ENCODE measurements at regions not wholly inside any gene's neighbourhood (a gene's known extent, or its start where the extent isn't known, plus 50 kb on each side); places are given as distances from the start of the nearest gene placed in this dataset.
A peak's percentile ranks its signal among the peaks of the same experiment; 100 is the strongest.
"Not testable (repeated sequence)": the region's sequence is repeated elsewhere in the genome, so short reads cannot be mapped to it uniquely, and the experiment has no call there.

DNA sequence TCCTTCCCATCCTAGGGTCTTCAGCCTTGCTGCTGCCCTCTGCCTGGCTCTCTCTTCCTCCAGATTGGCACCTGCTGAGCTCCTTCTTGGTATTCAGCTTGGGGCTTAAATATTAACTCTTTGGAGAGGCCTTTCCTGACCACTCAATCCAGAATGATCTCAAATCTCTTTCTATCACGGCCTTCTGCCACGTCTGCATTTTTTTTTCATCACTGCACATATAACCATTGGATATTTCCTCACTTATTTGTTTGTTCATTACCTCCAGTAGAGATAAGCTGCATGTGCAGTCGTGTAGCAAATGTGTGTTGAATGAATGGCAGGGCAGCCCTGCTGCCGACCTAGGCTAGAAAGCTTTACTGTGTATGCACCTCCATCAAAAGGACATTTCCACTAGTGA lies 51.6 kb upstream of the MPP7 start:
- no peak for DNase-seq

DNA sequence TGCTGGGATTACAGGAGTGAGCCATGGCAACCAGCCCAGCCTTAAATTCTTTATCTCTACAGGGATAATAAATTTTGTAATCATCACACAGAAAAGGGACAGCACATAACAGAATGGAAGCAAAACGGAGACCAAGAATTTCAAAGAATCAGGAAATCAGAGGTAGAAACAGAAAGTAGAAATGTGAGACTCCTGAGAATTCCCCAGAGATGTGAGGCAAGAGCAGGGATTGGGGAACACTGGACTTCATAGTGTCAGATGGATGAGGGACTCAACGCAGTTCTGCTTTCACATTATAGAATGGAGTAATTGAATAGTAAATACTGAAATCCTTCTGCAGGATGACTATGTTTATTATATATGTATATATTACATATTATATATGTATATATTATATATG lies 52.5 kb upstream of the MPP7 start:
- DNase-seq: no peak

DNA sequence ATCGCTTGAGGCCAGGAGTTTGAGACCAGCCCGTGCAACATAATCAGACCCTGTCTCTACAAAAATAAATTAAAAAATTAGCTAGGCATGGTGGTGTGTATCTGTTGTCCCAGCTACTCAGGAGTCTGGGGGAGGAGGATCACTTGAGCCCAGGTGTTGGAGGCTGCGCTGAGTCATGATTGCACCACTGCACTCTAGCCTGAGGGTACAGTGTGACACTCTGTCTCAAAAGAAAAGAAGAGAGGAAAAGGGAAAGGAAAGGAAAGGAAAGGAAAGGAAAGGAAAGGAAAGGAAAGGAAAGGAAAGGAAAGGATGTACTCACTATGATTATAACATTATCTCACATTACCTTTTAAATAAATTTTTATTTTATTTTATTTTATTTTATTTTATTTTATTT lies 56.5 kb upstream of the MPP7 start:
- DNase-seq: no peak

DNA sequence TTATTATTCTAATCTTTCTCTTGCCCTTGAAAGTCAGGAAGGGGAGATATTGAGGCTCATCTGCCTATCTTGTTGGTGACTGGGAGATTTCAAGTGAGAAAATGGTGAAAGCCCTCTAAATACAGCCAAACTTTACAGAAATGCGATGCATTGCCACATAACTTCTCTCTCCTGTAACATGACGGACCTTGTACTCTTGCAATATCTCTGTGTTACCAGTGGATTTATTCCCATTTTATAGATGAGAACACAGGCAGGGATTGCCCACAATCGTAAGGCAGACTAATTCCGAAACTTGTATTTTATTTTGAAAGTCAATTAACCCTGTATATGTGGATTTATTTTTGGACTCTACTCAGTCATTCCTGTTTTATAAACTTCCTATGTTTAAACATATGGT lies 57.3 kb upstream of the MPP7 start:
- DNase-seq: no peak

DNA sequence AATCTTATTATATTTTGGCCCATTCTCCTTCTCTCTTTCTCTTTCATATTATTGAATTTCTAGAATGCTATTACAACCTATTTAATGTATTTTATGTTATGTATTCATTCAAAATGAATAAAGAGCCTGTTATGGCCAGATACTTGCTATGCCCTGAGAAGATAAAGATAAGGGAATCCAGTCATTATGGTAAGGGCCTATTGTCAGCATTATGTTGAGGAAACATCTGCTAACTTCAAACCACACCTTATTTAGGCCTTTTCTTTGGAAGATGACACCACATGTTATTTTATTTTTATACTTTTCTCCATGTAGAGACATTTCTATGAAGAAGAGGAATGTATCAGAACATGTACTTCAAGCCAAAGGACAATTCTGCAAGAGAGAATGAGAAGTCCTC lies 60.5 kb upstream of the MPP7 start:
- no peak for DNase-seq

DNA sequence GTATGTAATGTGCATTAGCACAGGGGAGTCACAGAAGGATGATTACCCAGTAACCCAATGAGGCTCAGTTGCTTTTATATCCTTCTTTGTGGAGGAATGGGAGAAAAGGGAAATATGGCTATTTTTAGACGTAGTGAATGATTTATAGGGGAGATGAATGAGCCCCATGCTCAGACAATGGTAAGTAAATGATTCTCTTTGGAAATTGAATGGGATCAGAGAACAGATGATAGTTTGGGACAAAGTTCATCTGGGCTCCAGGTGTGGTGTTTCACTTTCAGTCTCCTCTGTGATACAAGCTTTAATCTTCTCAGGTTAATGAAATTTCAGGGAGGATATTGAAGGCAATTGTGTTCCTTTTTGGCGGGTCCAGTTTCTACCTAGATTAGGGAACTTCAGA lies 63.0 kb upstream of the MPP7 start:
- no peak for DNase-seq

DNA sequence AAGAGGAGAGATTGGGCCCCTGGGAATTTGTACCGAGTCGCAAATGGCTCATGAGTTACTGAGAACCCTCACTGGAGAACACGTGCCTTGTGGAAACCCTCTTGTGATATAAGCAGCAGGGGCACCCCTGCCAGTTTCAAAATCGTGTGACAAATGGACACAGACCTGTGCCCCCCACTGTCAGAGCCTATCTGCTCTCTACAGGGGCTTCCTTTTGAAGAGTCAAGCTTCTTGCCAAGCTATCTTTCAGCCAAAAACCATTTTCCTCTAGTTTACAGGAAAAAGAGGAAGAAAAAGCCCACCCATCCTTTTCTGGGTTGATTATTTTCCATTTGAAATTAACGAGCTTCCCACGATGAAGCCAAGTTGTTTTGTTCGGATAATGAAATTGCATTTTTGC lies 64.1 kb upstream of the MPP7 start:
- no peak for DNase-seq

DNA sequence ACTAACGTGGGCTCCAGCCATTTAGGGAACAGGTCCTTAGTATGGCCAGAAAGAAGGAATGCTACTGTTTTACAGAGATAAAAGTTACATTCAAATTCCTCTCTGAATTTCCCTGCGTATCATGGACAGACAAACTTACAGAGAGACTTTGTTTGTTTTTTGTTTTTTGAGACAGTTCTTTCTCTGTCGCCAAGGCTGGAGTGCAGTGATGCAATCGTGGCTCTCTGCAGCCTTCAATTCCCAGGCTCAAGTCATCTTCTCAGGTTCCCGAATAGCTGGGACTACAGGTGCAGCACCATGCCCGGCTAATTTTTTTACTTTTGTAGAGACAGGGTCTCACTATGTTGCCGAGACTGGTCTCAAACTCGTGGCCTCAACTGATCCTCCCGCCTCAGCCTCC lies 64.5 kb upstream of the MPP7 start:
- DNase-seq: no peak

DNA sequence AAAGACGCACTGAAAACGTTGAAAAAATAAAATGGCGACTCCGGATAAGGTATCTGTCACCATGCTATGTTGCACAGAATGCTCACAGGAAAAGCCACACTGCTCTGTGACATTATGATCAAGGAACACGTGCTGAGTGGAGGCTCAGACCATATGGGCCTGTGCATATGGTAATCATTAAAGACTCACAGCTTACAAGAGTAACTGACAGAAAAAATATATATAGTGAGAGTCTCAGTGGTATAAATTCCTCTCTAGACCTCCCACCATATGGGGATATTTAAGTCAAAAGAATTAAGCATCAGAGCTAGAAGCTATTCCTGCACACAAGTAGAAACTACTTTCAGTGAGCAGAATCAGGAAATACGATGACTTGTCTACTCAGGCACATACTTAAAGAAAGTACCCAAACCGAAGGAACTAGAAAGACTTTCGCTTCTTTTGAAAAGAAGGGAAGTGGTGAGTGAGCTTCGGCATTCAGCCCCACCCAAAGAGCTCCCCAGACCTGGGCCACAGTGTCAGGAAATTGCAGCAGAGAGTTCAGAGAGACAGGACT lies 65.1 kb upstream of the MPP7 start:
- no peak for DNase-seq

DNA sequence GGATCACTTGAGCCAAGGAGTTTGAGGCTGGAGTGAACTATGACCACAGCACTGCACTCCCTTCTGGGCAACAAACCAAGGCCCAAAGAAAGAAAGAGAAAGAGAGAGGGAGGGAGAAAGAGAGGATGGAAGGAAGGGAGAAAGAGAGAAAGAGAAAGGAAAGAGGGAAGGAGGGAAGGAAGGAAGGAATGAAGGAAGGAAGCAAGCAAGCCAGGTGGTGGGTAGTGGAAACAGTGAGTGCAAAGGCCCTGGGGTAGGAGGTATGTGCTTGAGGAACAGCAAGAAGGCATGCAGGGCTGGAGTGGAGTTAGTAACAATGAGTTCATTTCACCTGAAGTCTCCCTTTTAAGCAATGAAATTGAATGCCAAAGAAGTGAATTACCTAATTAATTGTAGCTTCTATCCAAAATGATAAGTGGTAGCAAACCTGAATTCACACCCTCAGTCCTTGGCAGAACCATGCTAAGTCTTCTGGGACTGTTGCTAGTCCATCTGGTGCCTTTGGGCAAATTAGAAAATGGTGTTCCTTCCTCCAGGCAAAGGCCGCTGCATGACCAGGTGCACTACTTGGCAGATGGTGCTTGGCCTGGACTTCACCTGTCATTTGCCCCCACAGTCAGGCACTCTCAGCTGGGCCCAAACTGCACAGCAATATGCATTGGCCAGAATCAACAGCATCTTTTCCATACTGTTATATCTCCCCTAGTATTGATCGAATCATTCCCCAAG lies 67.4 kb upstream of the MPP7 start:
- no peak for DNase-seq

DNA sequence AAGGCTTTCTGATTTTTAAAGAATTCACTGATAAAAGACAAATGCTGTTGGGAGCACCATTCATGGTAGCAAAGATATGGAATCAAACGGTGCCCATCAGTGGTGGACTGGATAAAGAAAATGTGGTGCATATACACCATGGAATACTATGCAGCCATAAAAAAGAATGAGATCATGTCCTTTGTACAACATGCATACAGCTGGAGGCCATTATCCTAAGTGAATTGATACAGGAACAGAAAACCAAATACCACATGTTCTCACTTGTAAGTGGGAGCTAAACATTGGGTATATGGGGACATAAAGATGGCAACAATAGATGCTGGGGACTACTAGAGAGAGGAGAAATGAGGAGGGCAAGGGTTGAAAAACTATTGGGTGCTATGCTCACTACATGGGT lies 68.8 kb upstream of the MPP7 start:
- not testable (repeated sequence) for DNase-seq

DNA sequence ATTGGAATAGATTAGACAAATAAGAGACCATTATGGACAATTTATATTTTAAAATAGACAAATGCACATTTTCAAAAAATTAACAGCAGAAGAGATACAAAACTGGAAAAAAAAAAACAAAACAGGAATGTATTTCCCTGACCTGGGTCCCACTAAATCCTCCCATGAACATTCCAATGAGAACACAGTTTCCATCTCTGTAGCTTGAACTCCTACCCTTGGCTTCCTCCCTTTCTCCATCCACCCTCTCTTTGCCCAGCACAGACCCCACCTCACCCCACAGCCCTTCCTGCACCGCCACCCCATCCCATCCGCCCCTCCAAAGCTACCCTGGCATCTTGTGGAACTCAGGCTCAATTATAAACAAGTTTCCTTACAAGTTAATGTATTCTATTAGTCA lies 71.2 kb upstream of the MPP7 start:
- no peak for DNase-seq

DNA sequence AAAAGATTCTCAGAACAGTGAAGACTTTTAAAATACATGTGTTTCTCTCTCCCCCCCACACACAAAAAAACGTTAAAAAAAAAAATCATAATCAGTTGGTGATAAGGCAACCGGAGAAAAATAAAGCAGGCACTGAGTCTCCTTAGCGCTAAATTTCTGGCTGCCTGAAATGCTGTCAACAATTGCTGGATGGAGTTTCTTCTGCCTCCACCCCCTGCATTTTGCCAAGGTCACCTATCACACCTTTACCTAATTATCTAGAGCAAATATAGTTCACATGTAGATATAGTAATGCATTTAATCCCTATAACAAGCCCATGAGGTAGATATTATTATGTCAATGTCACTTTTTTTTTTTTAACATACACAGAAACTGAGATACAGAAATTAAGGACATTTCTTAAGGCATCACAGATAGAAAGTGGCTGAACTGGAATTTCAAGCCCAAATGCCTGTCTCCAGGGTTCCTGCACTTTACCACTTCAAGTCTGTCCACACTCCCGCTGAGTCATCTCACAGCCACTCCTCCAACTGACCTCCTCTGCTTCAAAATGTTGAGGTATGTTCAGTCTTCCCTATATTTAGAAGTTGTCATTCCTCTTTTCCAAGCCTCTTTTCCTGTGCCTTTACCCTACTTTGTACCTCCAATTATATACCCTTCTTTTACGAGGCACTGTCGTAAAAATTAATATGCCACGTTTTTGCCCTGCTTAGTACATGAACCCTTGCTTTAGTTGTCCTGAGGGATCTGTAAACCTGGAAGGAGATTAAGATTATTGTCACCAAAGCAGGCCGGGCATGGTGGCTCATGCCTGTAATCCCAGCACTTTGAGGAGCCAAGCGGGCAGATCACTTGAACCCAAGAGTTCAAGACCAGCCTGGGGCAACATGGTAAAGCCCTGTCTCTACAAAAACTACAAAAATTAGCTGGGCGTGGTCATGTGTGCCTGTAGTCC lies 72.8 kb upstream of the MPP7 start:
- DNase-seq: no peak

DNA sequence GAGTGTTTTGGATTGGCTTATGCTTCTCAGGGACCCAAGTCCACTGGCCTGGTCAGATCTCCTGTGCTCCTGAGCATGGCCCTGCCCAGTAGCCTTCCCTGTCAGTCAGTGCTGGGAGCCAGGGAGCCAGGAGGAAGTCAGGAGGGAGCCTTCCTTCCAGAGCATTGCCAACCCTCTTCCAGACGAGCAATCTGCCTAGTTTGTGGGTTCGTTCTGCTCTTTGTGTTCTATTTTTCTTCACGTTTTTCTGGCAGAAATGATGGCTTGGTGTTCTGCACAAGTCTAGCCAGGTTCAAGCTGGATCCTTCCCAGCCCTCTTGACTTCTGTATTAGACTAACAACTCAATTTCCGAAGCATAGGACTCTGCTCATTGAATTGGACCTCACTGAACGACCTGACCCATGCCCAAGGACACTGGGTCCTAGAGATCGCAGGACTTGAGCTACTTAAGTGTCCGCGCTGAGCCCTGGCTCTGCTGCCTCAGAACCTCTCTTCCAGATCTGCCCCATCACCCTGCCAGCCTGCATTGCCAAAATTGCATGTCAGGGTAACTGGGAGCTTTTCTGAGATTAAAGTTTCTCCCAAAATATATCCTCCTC lies 76.2 kb upstream of the MPP7 start:
- DNase-seq: no peak

DNA sequence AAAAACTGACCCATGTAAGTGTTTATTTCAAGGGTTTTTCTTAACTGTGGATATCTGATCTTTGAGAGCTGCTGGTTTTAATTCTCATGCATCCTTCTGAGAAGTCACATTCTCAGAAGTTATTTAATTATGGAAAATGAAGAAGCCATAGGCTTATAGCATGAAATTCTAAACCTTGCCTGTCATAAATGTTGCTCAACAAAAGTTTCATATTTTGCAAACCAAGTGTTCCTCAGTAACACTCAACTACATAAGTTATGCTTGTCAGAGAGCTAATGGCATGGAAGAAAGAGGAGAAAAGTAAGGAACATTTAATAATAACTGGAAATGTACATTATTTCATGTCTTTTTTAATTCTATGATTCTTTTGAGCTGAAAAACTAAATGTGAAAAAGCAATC lies 78.6 kb upstream of the MPP7 start:
- no peak for DNase-seq

DNA sequence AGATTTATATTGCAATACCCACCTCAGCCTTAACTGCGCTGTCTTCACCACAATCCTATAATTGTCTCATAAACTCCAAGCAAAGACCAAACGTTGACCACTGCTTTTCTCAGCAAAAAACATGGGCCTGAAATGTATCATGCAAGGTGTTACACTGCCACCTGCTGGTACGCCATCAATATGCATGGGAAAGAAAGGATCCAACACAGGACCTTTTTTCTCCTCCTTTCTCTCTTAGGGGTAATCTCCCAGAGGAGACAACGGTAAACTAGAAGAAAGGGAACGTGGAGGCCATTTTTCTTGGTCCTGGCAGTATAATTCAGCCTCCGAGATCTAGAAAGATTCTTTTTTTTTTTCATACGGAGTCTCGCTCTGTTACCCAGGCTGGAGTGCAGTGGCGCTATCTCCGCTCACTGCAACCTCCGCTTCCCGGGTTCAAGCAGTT lies 79.1 kb upstream of the MPP7 start:
- DNase-seq: peak; percentile 78

DNA sequence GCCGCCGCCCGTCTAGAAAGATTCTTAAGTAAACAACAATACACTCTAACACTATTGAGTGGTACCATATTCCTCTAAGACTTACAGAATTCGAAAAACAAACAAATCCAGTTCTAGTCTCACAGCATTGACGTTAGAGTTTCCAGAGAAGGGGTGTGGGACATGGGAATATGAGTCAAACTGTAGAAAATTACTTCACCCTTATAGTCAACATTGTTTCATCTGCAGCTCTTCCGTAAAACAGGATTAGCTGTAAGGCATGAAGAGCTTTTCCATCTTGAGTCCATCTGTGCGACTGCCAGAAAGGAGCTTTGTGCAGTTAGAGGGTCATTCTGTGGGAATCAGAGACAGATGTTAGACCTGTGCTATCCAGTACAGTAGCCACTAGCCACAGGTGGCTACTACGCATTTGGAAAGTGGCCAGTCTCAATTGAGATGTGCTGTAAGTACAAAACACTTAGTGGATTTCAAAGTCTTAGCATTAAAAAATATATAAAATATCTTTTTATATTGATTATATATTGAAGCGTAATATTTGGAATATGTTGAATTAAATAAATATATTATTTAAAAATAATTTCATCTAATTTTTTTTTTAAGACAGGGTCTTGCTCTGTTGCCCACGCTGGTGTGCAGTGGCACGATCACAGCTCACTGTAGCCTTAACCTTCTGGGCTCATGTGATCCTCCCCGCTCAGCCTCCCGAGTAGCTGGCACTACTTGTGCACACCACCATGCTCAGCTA lies 79.8 kb upstream of the MPP7 start:
- no peak for DNase-seq

DNA sequence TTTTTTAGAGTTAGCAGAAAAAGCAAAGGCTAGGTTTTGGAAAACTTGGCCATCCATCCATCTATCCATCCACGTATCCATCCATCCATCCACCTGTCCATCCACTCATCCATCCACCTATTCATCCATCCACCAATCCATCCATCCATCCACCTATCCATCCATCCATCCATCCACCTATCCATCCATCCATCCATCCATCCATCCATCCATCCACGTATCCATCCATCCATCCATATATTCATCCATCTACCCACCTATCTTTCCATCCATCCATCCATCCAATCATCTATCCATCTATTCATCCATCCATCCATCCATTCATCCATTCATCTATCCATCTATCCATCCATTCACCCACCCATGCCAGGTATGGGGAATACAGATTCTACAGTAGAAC lies 81.7 kb upstream of the MPP7 start:
- DNase-seq: no peak

DNA sequence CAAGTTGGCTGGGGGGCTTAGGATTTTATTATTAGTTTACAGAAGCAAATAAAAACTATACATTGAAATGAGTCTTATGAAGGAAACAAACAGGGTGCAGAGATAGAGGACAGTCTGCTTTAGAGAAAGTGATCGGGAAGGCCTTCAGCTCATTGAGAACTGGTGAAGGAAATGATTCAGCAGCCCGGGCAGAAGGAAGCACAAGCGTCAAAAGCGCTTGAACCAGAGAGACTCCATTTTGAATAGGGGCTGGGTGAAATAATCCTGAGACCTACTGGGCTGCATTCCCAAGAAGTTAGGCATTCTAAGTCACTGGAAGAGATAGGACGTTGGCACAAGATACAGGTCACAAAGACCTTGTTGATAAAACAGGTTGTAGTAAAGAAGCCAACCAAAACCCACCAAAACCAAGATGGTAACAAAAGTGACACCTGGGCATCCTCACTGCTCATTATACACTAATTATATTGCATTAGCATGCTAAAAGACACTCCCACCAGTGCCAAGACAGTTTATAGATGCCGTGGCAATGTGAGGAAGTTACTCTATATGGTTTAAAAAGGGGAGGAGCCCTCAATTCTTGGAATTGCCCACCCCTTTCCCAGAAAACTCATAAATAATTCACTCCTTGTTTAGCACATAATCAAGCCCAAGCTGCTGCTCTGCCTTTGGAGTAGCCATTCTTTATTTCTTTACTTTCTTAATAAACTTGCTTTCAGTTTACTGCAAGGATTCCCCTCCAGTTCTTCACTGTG lies 83.1 kb upstream of the MPP7 start:
- DNase-seq: no peak

DNA sequence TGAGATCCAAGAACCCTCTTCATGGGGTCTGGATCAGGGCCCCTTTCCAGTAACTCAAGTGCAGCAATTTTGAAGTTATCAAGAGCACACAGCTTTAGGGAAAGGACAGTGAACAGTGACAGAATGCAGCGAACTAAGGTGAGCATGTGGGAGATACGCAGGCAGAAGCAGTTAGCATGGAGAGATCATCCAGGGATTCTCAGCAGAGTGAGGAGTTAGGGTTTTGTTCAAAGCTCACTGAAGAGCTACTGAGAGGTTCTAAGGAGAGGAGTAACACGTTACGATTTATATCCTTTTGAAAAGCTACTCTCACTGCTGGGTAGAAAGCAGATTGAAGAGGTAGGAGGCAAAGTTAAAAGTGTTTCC lies 83.6 kb upstream of the MPP7 start:
- DNase-seq: no peak

DNA sequence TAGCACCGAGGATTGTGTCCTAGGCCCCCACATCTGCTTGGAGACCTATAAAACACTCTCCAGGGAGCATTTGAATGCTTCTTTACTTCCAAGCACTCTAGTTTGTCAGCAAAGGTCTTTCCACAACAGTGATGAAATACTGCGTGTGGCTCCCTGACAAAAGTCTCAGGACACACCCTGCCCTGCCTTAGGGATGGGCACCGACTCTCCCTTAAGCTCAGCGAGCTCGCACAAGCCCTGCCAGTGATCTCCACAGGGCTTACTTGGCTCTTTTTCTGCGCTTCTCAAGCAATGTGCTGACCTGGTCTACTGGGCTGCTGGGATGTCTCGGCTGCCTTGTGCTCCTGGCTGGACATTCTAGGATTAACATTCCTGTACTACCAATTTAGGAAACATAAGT lies 84.3 kb upstream of the MPP7 start:
- DNase-seq: no peak

DNA sequence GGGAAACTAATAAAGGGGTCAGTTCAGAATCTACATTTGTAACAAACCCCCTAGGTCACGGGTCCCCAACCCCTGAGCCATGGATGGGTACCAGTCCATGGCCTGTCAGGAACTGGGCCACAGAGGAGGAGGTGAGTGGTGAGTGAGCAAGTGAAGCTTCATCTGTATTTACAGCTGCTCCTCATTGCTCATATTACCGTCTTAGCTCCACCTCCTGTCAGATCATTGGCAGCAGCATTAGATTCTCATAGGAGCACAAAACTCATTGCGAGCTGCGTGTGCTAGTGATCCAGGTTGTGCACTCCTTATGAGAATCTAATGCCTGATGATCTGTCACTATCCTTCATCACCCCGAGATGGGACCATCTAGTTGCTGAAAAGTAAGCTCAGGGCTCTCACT lies 88.4 kb upstream of the MPP7 start:
- DNase-seq: no peak
